Kidney (tissue), 13 donors: ENCODE measurements at regions not wholly inside any gene's neighbourhood (a gene's known extent, or its start where the extent isn't known, plus 50 kb on each side); places are given as distances from the start of the nearest gene placed in this dataset.
A peak's percentile ranks its signal among the peaks of the same experiment; 100 is the strongest.

Experiments
- DNase-seq, 5 donors: peaks; one replicate each; pipeline ENCODE4 v3.0.0-alpha.2; 2013 to 2020
- FAIRE-seq: peaks from 2 replicates; lab custom pipeline; 2012; peaks lifted over from hg19 to GRCh38; lab: Jason Lieb, UNC
- H3K27ac ChIP-seq, 2 donors: one replicate each; pipeline ENCODE4 v1.7.0; 2013; ENCODE audit warnings: low read depth in 2 of 2, low read length in 2 of 2, inconsistent platforms in 1 of 2
- H3K27me3 ChIP-seq: one replicate; pipeline ENCODE4 v1.7.1; 2013; ENCODE audit warnings: low read length, inconsistent platforms; ENCODE audit not compliant: control insufficient read depth, insufficient read depth
- H3K36me3 ChIP-seq, 3 donors: one replicate each; pipeline versions ENCODE4 v1.7.0 to v1.7.1; 2013; ENCODE audit warnings: low read length in 3 of 3, control low read depth in 1 of 3, inconsistent platforms in 1 of 3; ENCODE audit not compliant: insufficient read depth in 3 of 3, control insufficient read depth in 2 of 3
- H3K4me1 ChIP-seq, 3 donors: one replicate each; pipeline versions ENCODE4 v1.7.0 to v1.7.1; 2013; ENCODE audit warnings: low read length in 3 of 3, inconsistent platforms in 1 of 3, low read depth in 1 of 3; ENCODE audit not compliant: control insufficient read depth in 2 of 3, insufficient read depth in 2 of 3
- H3K4me3 ChIP-seq, 3 donors: one replicate each; pipeline versions ENCODE4 v1.7.0 to v1.8.1; 2013; ENCODE audit warnings: low read length in 3 of 3, control low read depth in 1 of 3, inconsistent platforms in 1 of 3
- H3K9ac ChIP-seq, 3 donors: one replicate each; pipeline versions ENCODE4 v1.7.0 to v1.7.1; 2013; ENCODE audit warnings: low read length in 3 of 3, control low read depth in 1 of 3, inconsistent platforms in 1 of 3
- H3K9me3 ChIP-seq, 3 donors: one replicate each; pipeline versions ENCODE4 v1.7.0 to v1.7.1; 2013; ENCODE audit warnings: low read length in 3 of 3, control low read depth in 1 of 3, inconsistent platforms in 1 of 3; ENCODE audit not compliant: control insufficient read depth in 2 of 3, insufficient read depth in 1 of 3
- CTCF ChIP-seq: IDR thresholded peaks from 3 replicates; pipeline ENCODE4 v1.5.1; 2012; ENCODE audit warnings: mild to moderate bottlenecking, moderate library complexity, borderline replicate concordance; ENCODE audit not compliant: insufficient read depth; ENCODE audit errors: extremely low read depth
- intact Hi-C: fragments of 100-400 bp; cut with DNase I; formaldehyde crosslinking; loops from one replicate; pipeline ENCODE4 v1.11.1; 2022
- donor health status: control.
- donor health status: control.
- donor health status: control.
- donor health status: control.
- donor health status: control.
- donor health status: DM: yes; HTN: yes; CAD: no.
- donor health status: Normal renal cell carcinoma (clear cell type).

GRCh38 chr6:91802431-91802830 is 1215.6 kb upstream of the MAP3K7 start:
- intact Hi-C loops = no loop called here
- Histone ChIP-seq H3K4me3 (no peak overlapping the region), H3K27ac (no peak overlapping the region), H3K27me3 (no peaks in the 10 kb centered on the region), H3K9ac (no peak overlapping the region), H3K9me3 (no peaks in the 10 kb centered on the region), H3K4me1 (no peaks in the 10 kb centered on the region), H3K36me3 (no peaks in the 10 kb centered on the region)
- DNase-seq = no peak
- FAIRE-seq = no peak
- TF ChIP-seq CTCF = no peak

DNA sequence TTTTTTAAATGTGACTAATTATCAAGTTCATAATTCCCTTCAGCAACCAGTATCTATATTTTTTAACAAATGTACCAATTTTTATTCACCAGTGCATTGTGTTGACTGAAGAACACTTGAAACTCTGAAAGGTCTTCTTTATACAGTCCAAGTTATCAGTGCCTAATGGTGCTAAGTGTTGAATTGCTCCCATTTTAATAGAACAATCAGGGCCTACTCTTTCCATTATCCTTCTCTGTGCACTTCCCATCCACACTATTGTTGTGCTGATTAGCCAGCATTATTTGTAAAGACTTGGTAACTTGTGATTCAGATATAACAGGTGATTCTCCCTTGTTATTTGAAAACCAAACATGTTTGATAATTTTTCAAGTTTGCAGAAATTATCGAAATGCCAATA is 1209.7 kb upstream of the MAP3K7 start:
- DNase-seq (no peak), FAIRE-seq (no peak)
- no peak overlapping the region for H3K4me3 ChIP-seq
- no peaks in the 10 kb centered on the region for H3K4me1 ChIP-seq
- H3K27ac ChIP-seq = no peak overlapping the region
- H3K9me3 ChIP-seq = no peaks in the 10 kb centered on the region
- no peak for TF ChIP-seq CTCF
- H3K9ac ChIP-seq = no peak overlapping the region
- intact Hi-C loops = no loop called here
- no peaks in the 10 kb centered on the region for H3K27me3 ChIP-seq
- no peaks in the 10 kb centered on the region for H3K36me3 ChIP-seq

DNA sequence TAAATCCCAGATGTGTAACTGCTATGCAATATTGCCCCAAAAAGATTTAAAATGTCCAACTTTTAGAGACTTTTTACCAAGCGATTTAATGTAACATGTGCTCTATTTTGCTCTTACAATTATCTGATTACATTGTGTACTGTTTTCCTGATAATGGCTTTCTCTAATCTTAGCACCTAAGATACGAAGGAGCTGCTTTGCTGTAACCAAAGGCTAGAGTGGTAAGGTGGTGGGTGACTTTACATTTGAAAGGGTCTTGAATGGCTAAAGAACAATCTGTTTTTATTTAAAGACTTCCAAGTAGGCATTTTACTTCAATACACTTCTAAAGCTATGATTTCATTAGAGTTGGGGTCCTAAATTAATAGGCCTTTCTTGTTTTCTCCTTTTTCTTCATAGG is 1201.6 kb upstream of the MAP3K7 start:
- no peaks in the 10 kb centered on the region for H3K36me3 ChIP-seq
- no peaks in the 10 kb centered on the region for H3K9me3 ChIP-seq
- no peak for TF ChIP-seq CTCF
- H3K27ac ChIP-seq = no peak overlapping the region
- H3K4me3 ChIP-seq = no peak overlapping the region
- DNase-seq (no peak), FAIRE-seq (no peak)
- H3K27me3 ChIP-seq = no peaks in the 10 kb centered on the region
- intact Hi-C loops = no loop called here
- H3K9ac ChIP-seq = no peak overlapping the region
- no peaks in the 10 kb centered on the region for H3K4me1 ChIP-seq

DNA sequence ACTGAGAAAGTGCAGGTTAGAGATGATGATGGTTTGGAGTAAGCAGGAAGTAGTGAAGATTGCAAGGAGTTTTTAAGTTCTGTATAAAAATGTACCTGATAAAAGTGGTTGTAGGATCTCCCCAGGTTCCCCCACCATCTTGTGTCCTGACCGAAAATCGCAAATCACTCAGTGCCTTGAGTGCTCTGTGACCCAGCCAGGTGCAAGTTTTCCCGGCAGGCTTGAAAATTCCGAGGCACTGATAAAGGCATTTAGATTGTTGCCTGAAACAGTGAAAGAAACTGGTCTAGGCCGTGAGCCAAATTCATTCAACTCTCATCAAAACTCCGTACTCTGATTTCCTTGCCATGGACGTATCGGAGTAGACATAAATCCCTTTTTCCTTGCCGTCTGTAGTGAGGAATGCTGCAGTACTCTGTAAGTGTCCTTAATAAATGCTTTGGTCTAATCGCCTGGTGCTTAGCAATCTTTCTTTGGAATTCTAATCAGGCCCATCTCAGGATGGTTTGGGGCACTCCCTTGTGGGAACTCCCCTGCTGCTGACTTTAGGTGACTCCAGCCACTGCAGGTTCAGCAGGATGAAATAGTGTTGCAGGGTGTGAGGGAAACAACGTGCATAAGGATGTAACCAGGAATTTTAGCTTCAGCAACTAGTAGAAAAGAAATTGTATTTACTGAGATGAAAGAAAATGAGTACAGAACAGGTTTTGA is 1199.8 kb upstream of the MAP3K7 start:
- H3K27me3 ChIP-seq = no peaks in the 10 kb centered on the region
- no peaks in the 10 kb centered on the region for H3K9me3 ChIP-seq
- H3K4me3 ChIP-seq = no peak overlapping the region
- TF ChIP-seq CTCF = no peak
- H3K4me1 ChIP-seq = no peaks in the 10 kb centered on the region
- H3K36me3 ChIP-seq = no peaks in the 10 kb centered on the region
- intact Hi-C loops = no loop called here
- DNase-seq (peak in 1 of 5 donors; percentile 14), FAIRE-seq (no peak)
- no peak overlapping the region for H3K27ac ChIP-seq
- H3K9ac ChIP-seq = no peak overlapping the region
